SK-N-SH (cell line): ENCODE measurements at regions not wholly inside any gene's neighbourhood (a gene's known extent, or its start where the extent isn't known, plus 50 kb on each side); places are given as distances from the start of the nearest gene placed in this dataset.

ENCODE experiments used
- CTCF ChIA-PET: fragments of 300-600, 350-600 bp; formaldehyde crosslinking; extraction: SDS; loops from one replicate; lab custom pipeline; 2021; lab: Yijun Ruan, JAX
- POLR2A ChIA-PET: fragments of 350-600 bp; sonication (Branson Sonifier 250); formaldehyde crosslinking; extraction: SDS; loops from one replicate; lab custom pipeline; 2020; ENCODE audit warnings: antibody characterized with exemption, inconsistent platforms; lab: Yijun Ruan, JAX
- DNase-seq: peaks from one replicate; pipeline ENCODE4 v3.0.0; 2012
- H2AFZ ChIP-seq: fragments of 200-600 bp; sonication (generic); 2 replicates; pipeline ENCODE4 v1.8.1; 2016; ENCODE audit warnings: antibody characterized with exemption, mild to moderate bottlenecking, low read depth
- H3F3A ChIP-seq: fragments of 200-600 bp; sonication (generic); replicated peaks from 2 replicates; pipeline ENCODE3; 2016; ENCODE audit warnings: antibody characterized with exemption, mild to moderate bottlenecking; ENCODE audit not compliant: insufficient read depth
- H3K27ac ChIP-seq, 2 experiments: fragments of 200-500 bp in 1 of 2; fragments of 200-600 bp in 1 of 2; sonication (Bioruptor generic) in 1 of 2; sonication (generic), shearing (Covaris generic) in 1 of 2; 2 replicates each; pipeline versions ENCODE4 v1.5.1 to v1.6.1; 2014 to 2016; ENCODE audit warnings: low read depth in 2 of 2, inconsistent platforms in 1 of 2, low read length in 1 of 2, mild to moderate bottlenecking in 1 of 2, mixed read lengths in 1 of 2
- H3K27me3 ChIP-seq: fragments of 200-600 bp; sonication (generic), shearing (Covaris generic); 2 replicates; pipeline ENCODE4 v1.6.1; 2016; ENCODE audit warnings: mixed run types; ENCODE audit not compliant: insufficient read depth
- H3K36me3 ChIP-seq, 2 experiments: fragments of 200-500 bp in 1 of 2; fragments of 200-600 bp in 1 of 2; sonication (Bioruptor generic) in 1 of 2; sonication (generic) in 1 of 2; replicated peaks in 1 of 2; 2 replicates each; pipeline versions ENCODE3 to v1.5.1; 2014 to 2016; ENCODE audit warnings: low read length in 1 of 2, mild to moderate bottlenecking in 1 of 2; ENCODE audit not compliant: insufficient read depth in 2 of 2, control insufficient read depth in 1 of 2
- H3K4me1 ChIP-seq, 2 experiments: fragments of 200-500 bp in 1 of 2; fragments of 200-600 bp in 1 of 2; sonication (Bioruptor generic) in 1 of 2; sonication (generic), shearing (Covaris generic) in 1 of 2; 2 replicates each; pipeline versions ENCODE4 v1.5.1 to v1.6.1; 2014 to 2016; ENCODE audit warnings: low read depth in 1 of 2, low read length in 1 of 2, mixed run types in 1 of 2; ENCODE audit not compliant: insufficient read depth in 2 of 2, control insufficient read depth in 1 of 2
- H3K4me2 ChIP-seq: fragments of 200-600 bp; sonication (generic), shearing (Covaris generic); 2 replicates; pipeline ENCODE4 v1.6.1; 2017; ENCODE audit warnings: mixed run types
- H3K4me3 ChIP-seq, 2 experiments: fragments of 200-500 bp in 1 of 2; fragments of 200-600 bp in 1 of 2; sonication (Bioruptor generic) in 1 of 2; sonication (generic), shearing (Covaris generic) in 1 of 2; 2 replicates each; pipeline versions ENCODE4 v1.5.1 to v1.8.1; 2014 to 2016; ENCODE audit warnings: low read depth in 2 of 2, inconsistent platforms in 1 of 2, low read length in 1 of 2, mild to moderate bottlenecking in 1 of 2, mixed read lengths in 1 of 2, moderate library complexity in 1 of 2
- H3K79me2 ChIP-seq: fragments of 200-600 bp; sonication (generic); 2 replicates; pipeline ENCODE4 v1.8.1; 2017; ENCODE audit warnings: mild to moderate bottlenecking; ENCODE audit not compliant: insufficient read depth
- H3K9ac ChIP-seq: fragments of 200-600 bp; sonication (generic); 2 replicates; pipeline ENCODE4 v1.6.1; 2017; ENCODE audit warnings: mixed run types
- H3K9me2 ChIP-seq: fragments of 200-600 bp; sonication (generic); 2 replicates; pipeline ENCODE4 v1.6.1; 2017; ENCODE audit warnings: mixed run types
- H3K9me3 ChIP-seq: fragments of 200-600 bp; sonication (generic); 2 replicates; pipeline ENCODE4 v1.6.1; 2017; ENCODE audit warnings: mixed run types, mild to moderate bottlenecking, moderate library complexity
- H4K20me1 ChIP-seq: fragments of 200-600 bp; sonication (generic); 2 replicates; pipeline ENCODE4 v1.6.1; 2017; ENCODE audit warnings: mild to moderate bottlenecking, mixed run types; ENCODE audit not compliant: insufficient read depth
- CHD2 ChIP-seq: fragments of 150-350 bp; IDR thresholded peaks from 2 replicates; pipeline ENCODE4 v1.6.1; 2018; ENCODE audit warnings: low read length; ENCODE audit not compliant: partially characterized antibody
- ELF1 ChIP-seq: IDR thresholded peaks from 2 replicates; pipeline ENCODE4 v1.4.0; 2012
- EP300 ChIP-seq, 2 experiments: IDR thresholded peaks; 2 replicates each; pipeline versions ENCODE4 v1.4.0 to v1.6.1; 2012; ENCODE audit warnings: borderline replicate concordance in 1 of 2, low read depth in 1 of 2, low read length in 1 of 2
- EZH2phosphoT487 ChIP-seq: fragments of 200-600 bp; sonication (generic); IDR thresholded peaks from 2 replicates; pipeline ENCODE4 v1.6.1; 2017; ENCODE audit warnings: low read depth, mixed run types, mild to moderate bottlenecking, antibody characterized with exemption, moderate library complexity, borderline replicate concordance
- FOXJ3 ChIP-seq: sonication (generic); formaldehyde crosslinking; IDR thresholded peaks from 2 replicates; pipeline ENCODE4 v1.5.1; 2020; ENCODE audit warnings: mild to moderate bottlenecking, missing genetic modification reagents
- FOXM1 ChIP-seq: IDR thresholded peaks from 2 replicates; pipeline ENCODE4 v1.4.0; 2012; ENCODE audit warnings: low read depth, mild to moderate bottlenecking
- GABPA ChIP-seq: IDR thresholded peaks from 2 replicates; pipeline ENCODE4 v1.4.0; 2012; ENCODE audit warnings: low read depth, mild to moderate bottlenecking
- JUND ChIP-seq: IDR thresholded peaks from 2 replicates; pipeline ENCODE4 v1.4.0; 2012
- MAX ChIP-seq: IDR thresholded peaks from 2 replicates; pipeline ENCODE4 v1.4.0; 2012; ENCODE audit warnings: low read depth
- MEF2A ChIP-seq: IDR thresholded peaks from 2 replicates; pipeline ENCODE4 v1.4.0; 2012; ENCODE audit warnings: low read depth, borderline replicate concordance
- MXI1 ChIP-seq: IDR thresholded peaks from 2 replicates; pipeline ENCODE4 v1.6.1; 2012; ENCODE audit warnings: mild to moderate bottlenecking, low read depth, low read length, improper control_type of control experiment
- NFIC ChIP-seq: IDR thresholded peaks from 2 replicates; pipeline ENCODE4 v1.4.0; 2012; ENCODE audit warnings: borderline replicate concordance
- NRF1 ChIP-seq: IDR thresholded peaks from 2 replicates; pipeline ENCODE4 v1.6.1; 2012; ENCODE audit warnings: low read depth, mild to moderate bottlenecking, low read length
- POLR2AphosphoS5 ChIP-seq: IDR thresholded peaks from 2 replicates; pipeline ENCODE4 v1.6.1; 2012; ENCODE audit warnings: low read depth, low read length
- RAD21 ChIP-seq: IDR thresholded peaks from 2 replicates; pipeline ENCODE4 v1.6.1; 2012; ENCODE audit warnings: mild to moderate bottlenecking, low read length
- RCOR1 ChIP-seq: fragments of 150-350 bp; IDR thresholded peaks from 2 replicates; pipeline ENCODE4 v1.6.1; 2017; ENCODE audit warnings: antibody characterized with exemption, low read length
- RFX5 ChIP-seq: IDR thresholded peaks from 2 replicates; pipeline ENCODE4 v1.6.1; 2012; ENCODE audit warnings: mild to moderate bottlenecking, improper control_type of control experiment, low read length
- RXRA ChIP-seq: IDR thresholded peaks from 2 replicates; pipeline ENCODE4 v1.4.0; 2012; ENCODE audit warnings: low read depth, mild to moderate bottlenecking, borderline replicate concordance
- SIN3A ChIP-seq: IDR thresholded peaks from 2 replicates; pipeline ENCODE4 v1.6.1; 2012; ENCODE audit warnings: low read depth, mild to moderate bottlenecking, low read length, moderate library complexity, borderline replicate concordance
- SMC3 ChIP-seq: IDR thresholded peaks from 2 replicates; pipeline ENCODE4 v1.6.1; 2012; ENCODE audit warnings: low read depth, low read length, improper control_type of control experiment
- TEAD4 ChIP-seq: IDR thresholded peaks from 2 replicates; pipeline ENCODE4 v1.4.0; 2012; ENCODE audit warnings: mild to moderate bottlenecking, borderline replicate concordance; ENCODE audit not compliant: insufficient read depth
- USF1 ChIP-seq: IDR thresholded peaks from 2 replicates; pipeline ENCODE4 v1.4.0; 2012; ENCODE audit warnings: low read depth, borderline replicate concordance
- YY1 ChIP-seq: IDR thresholded peaks from 2 replicates; pipeline ENCODE4 v1.4.0; 2012; ENCODE audit warnings: low read depth, mild to moderate bottlenecking
- ZBTB33 ChIP-seq: IDR thresholded peaks from 2 replicates; pipeline ENCODE4 v1.4.0; 2012; ENCODE audit warnings: low read depth, borderline replicate concordance
- WGBS: methylation state at CpG from one replicate; pipeline ENCODE4 v1.1.6; 2017; ENCODE audit warnings: low lambda C conversion rate; 5-methylcytosine and 5-hydroxymethylcytosine counted together
- TF ChIP-seq, protein P1 (sequence below): IDR thresholded peaks from 2 replicates; pipeline ENCODE4; 2012

GRCh38 chr7:69109879-69110278, 488.4 kb upstream of the AUTS2 start:
- Histone ChIP-seq H2AFZ (no peak overlapping the region), H3K4me1 (no peaks in the 10 kb centered on the region; a peak in 1 of 4 replicates), H4K20me1 (no peaks in the 10 kb centered on the region), H3F3A (no peaks in the 10 kb centered on the region), H3K36me3 (no peaks in the 10 kb centered on the region), H3K4me2 (no peak overlapping the region), H3K4me3 (no peak overlapping the region), H3K27ac (no peak overlapping the region), H3K9ac (no peak overlapping the region), H3K9me3 (no peaks in the 10 kb centered on the region), H3K9me2 (no peaks in the 10 kb centered on the region), H3K27me3 (no peaks in the 10 kb centered on the region), H3K79me2 (no peaks in the 10 kb centered on the region)
- POLR2A ChIA-PET, result no interaction called here
- TF ChIP-seq SMC3 (no peak), RCOR1 (no peak), FOXJ3 (no peak), SIN3A (no peak), NRF1 (no peak), RAD21 (no peak), EP300 (IDR thresholded peaks at IDR 0.05; ENCODE audit: borderline replicate concordance in 1 of 2, low read depth in 1 of 2, low read length in 1 of 2) (no peak), MAX (no peak), FOXM1 (no peak), RFX5 (no peak), NFIC (no peak), EZH2phosphoT487 (no peak), MXI1 (no peak), JUND (no peak)
- WGBS, result 50% methylated on average over 7 of the region's 7 CpGs
- CTCF ChIA-PET, result no interaction called here
- no peak for DNase-seq

GRCh38 chr7:69110450-69111050, 487.7 kb upstream of the AUTS2 start:
- no peak overlapping the region for H3K4me3 ChIP-seq
- H3K36me3 ChIP-seq, result no peaks in the 10 kb centered on the region
- no peak for DNase-seq
- WGBS, result 38% methylated on average over 10 of the region's 10 CpGs
- no peak overlapping the region for H3K9ac ChIP-seq
- no peaks in the 10 kb centered on the region; a peak in 1 of 4 replicates for H3K4me1 ChIP-seq
- no peaks in the 10 kb centered on the region for H3K9me3 ChIP-seq
- H3F3A ChIP-seq, result no peaks in the 10 kb centered on the region
- no peaks in the 10 kb centered on the region for H3K79me2 ChIP-seq
- H2AFZ ChIP-seq, result no peak overlapping the region
- no peaks in the 10 kb centered on the region for H3K9me2 ChIP-seq
- H3K4me2 ChIP-seq, result no peak overlapping the region
- ChIA-PET POLR2A (no interaction called here), CTCF (interaction anchor here (1.3 kb wide), 1 partner anchor 1626 kb away, joined by 3 read pairs; no protein-coding TSS in a partner anchor)
- TF ChIP-seq TEAD4 (no peak), MEF2A (no peak), SIN3A (no peak), ZBTB33 (no peak), FOXM1 (no peak), USF1 (no peak), YY1 (no peak), FOXJ3 (no peak), CHD2 (no peak), NRF1 (no peak), JUND (no peak), RXRA (no peak), POLR2AphosphoS5 (no peak), GABPA (no peak), MXI1 (no peak), ELF1 (no peak)
- TF ChIP-seq, protein P1, sequence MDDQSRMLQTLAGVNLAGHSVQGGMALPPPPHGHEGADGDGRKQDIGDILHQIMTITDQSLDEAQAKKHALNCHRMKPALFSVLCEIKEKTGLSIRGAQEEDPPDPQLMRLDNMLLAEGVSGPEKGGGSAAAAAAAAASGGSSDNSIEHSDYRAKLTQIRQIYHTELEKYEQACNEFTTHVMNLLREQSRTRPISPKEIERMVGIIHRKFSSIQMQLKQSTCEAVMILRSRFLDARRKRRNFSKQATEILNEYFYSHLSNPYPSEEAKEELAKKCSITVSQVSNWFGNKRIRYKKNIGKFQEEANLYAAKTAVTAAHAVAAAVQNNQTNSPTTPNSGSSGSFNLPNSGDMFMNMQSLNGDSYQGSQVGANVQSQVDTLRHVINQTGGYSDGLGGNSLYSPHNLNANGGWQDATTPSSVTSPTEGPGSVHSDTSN, result no peak
- no peak overlapping the region for H3K27ac ChIP-seq
- H4K20me1 ChIP-seq, result no peaks in the 10 kb centered on the region
- H3K27me3 ChIP-seq, result no peaks in the 10 kb centered on the region
